ENCODE measurements at regions not wholly inside any gene's neighbourhood (a gene's known extent, or its start where the extent isn't known, plus 50 kb on each side); places are given as distances from the start of the nearest gene placed in this dataset.

DNA sequence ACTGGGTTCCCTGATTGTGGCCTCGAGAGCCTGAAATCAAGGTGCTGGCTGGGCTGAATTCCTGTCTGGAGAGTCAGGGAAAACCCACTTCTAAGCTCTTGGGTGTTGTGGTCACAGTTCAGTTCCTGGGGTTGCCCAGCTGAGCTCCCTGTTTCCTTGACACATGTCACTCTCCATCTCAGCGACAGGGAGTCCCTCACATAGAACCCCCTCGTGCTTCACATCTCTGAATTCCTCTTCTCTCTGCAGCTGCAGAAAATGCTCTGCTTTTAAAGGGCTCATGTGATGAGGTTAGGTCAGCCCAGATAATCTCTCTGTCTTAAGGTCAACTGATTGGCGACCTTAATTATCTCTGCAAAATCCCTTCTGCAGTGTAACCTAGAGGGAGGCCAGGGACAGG is 53.5 kb upstream of the NFIL3 start:
- H3K27me3 ChIP-seq (ENCODE audit: control insufficient read depth, extremely low read depth, insufficient read depth, low read length): no peaks in the 10 kb centered on the region
- no peaks in the 10 kb centered on the region for H3K9me1 ChIP-seq (ENCODE audit: control insufficient read depth, extremely low read depth, insufficient read depth, low read length)
- H3K27ac ChIP-seq (ENCODE audit: control insufficient read depth, insufficient read depth, low read length): no peak overlapping the region
- no peaks in the 10 kb centered on the region for H3K4me1 ChIP-seq (ENCODE audit: control insufficient read depth, extremely low read depth, insufficient read depth, low read length)
- H2AFZ ChIP-seq (ENCODE audit: control insufficient read depth, low read length): no peak overlapping the region
- no peak for TF ChIP-seq EZH2 (IDR thresholded peaks at IDR 0.05; ENCODE audit: low read length)
- TF ChIP-seq, protein P1, sequence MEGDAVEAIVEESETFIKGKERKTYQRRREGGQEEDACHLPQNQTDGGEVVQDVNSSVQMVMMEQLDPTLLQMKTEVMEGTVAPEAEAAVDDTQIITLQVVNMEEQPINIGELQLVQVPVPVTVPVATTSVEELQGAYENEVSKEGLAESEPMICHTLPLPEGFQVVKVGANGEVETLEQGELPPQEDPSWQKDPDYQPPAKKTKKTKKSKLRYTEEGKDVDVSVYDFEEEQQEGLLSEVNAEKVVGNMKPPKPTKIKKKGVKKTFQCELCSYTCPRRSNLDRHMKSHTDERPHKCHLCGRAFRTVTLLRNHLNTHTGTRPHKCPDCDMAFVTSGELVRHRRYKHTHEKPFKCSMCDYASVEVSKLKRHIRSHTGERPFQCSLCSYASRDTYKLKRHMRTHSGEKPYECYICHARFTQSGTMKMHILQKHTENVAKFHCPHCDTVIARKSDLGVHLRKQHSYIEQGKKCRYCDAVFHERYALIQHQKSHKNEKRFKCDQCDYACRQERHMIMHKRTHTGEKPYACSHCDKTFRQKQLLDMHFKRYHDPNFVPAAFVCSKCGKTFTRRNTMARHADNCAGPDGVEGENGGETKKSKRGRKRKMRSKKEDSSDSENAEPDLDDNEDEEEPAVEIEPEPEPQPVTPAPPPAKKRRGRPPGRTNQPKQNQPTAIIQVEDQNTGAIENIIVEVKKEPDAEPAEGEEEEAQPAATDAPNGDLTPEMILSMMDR (optimal IDR thresholded peaks at IDR 0.05 in 1 of 3, IDR thresholded peaks at IDR 0.05 in 1 of 3, conservative IDR thresholded peaks at IDR 0.05 in 1 of 3; ENCODE audit: extremely low read depth in 1 of 3, insufficient read depth in 2 of 3, low read length in 3 of 3): no peak
- no peaks in the 10 kb centered on the region for H3K36me3 ChIP-seq (ENCODE audit: control insufficient read depth in 2 of 2, extremely low read depth in 1 of 2, insufficient read depth in 2 of 2, low read length in 2 of 2)
- H3K4me2 ChIP-seq (ENCODE audit: control insufficient read depth, extremely low read depth, insufficient read depth, low read depth, low read length): no peak overlapping the region
- H3K79me2 ChIP-seq (ENCODE audit: control insufficient read depth, insufficient read depth, low read length): no peaks in the 10 kb centered on the region
- H3K9me3 ChIP-seq (ENCODE audit: control insufficient read depth, low read depth, low read length): no peaks in the 10 kb centered on the region
- H3K4me3 ChIP-seq (ENCODE audit: control insufficient read depth in 2 of 3, extremely low read depth in 1 of 3, insufficient read depth in 2 of 3, low read depth in 1 of 3, low read length in 3 of 3): no peak overlapping the region
- H3K9ac ChIP-seq (ENCODE audit: control insufficient read depth, extremely low read depth, insufficient read depth, low read length): no peak overlapping the region
- dilution Hi-C loops (cut with MboI; ENCODE audit: extremely low pct_ligation_motif_present, low sequenced_read_pairs): no loop called here
- H4K20me1 ChIP-seq (ENCODE audit: control insufficient read depth, extremely low read depth, insufficient read depth, low read length): no peaks in the 10 kb centered on the region
- FAIRE-seq (no peak), DNase-seq (ENCODE audit: low read depth, low spot score) (no peak)

DNA sequence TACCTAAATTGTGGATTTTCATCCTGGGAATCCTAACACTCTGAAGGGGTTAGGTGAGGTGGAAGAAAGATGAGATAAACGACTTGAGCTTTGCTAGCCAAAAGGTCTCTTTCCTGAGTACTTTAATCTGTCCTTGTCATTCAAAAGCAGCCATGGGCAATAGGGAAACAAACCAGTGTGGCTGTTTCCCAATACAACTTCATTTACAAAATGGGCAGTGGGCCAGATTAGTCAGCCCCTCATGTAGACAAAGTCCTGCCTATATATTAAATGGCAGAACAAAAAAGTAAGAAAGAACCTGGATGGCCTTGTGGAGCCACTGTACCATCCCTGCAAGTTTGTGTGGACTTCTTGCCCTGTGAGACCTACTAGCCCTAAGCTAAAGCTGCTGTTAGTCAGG is 51.0 kb upstream of the NFIL3 start:
- no peaks in the 10 kb centered on the region for H3K9me1 ChIP-seq (ENCODE audit: control insufficient read depth, extremely low read depth, insufficient read depth, low read length)
- TF ChIP-seq EZH2 (IDR thresholded peaks at IDR 0.05; ENCODE audit: low read length): no peak
- TF ChIP-seq, protein P1 (optimal IDR thresholded peaks at IDR 0.05 in 1 of 3, IDR thresholded peaks at IDR 0.05 in 1 of 3, conservative IDR thresholded peaks at IDR 0.05 in 1 of 3; ENCODE audit: extremely low read depth in 1 of 3, insufficient read depth in 2 of 3, low read length in 3 of 3): no peak
- FAIRE-seq (no peak), DNase-seq (ENCODE audit: low read depth, low spot score) (no peak)
- H3K27ac ChIP-seq (ENCODE audit: control insufficient read depth, insufficient read depth, low read length): no peak overlapping the region
- no peaks in the 10 kb centered on the region for H3K36me3 ChIP-seq (ENCODE audit: control insufficient read depth in 2 of 2, extremely low read depth in 1 of 2, insufficient read depth in 2 of 2, low read length in 2 of 2)
- H3K9me3 ChIP-seq (ENCODE audit: control insufficient read depth, low read depth, low read length): no peaks in the 10 kb centered on the region
- H2AFZ ChIP-seq (ENCODE audit: control insufficient read depth, low read length): no peak overlapping the region
- H3K27me3 ChIP-seq (ENCODE audit: control insufficient read depth, extremely low read depth, insufficient read depth, low read length): no peaks in the 10 kb centered on the region
- H3K4me2 ChIP-seq (ENCODE audit: control insufficient read depth, extremely low read depth, insufficient read depth, low read depth, low read length): no peak overlapping the region
- H3K4me1 ChIP-seq (ENCODE audit: control insufficient read depth, extremely low read depth, insufficient read depth, low read length): no peaks in the 10 kb centered on the region
- no peak overlapping the region for H3K4me3 ChIP-seq (ENCODE audit: control insufficient read depth in 2 of 3, extremely low read depth in 1 of 3, insufficient read depth in 2 of 3, low read depth in 1 of 3, low read length in 3 of 3)
- H3K79me2 ChIP-seq (ENCODE audit: control insufficient read depth, insufficient read depth, low read length): no peaks in the 10 kb centered on the region
- dilution Hi-C loops (cut with MboI; ENCODE audit: extremely low pct_ligation_motif_present, low sequenced_read_pairs): no loop called here
- no peaks in the 10 kb centered on the region for H4K20me1 ChIP-seq (ENCODE audit: control insufficient read depth, extremely low read depth, insufficient read depth, low read length)
- no peak overlapping the region for H3K9ac ChIP-seq (ENCODE audit: control insufficient read depth, extremely low read depth, insufficient read depth, low read length)
